Liver (tissue), 7 donors: ENCODE measurements at regions not wholly inside any gene's neighbourhood (a gene's known extent, or its start where the extent isn't known, plus 50 kb on each side); places are given as distances from the start of the nearest gene placed in this dataset.
A peak's percentile ranks its signal among the peaks of the same experiment; 100 is the strongest.

Source experiments
- DNase-seq: peaks from one replicate; pipeline ENCODE4 v3.0.0-alpha.2; 2017; ENCODE audit warnings: low spot score
- H3K27ac ChIP-seq, 2 donors: one replicate each; pipeline ENCODE4 v1.7.0; 2013; ENCODE audit warnings: inconsistent platforms in 2 of 2, low read length in 2 of 2, control low read depth in 1 of 2, low read depth in 1 of 2, mild to moderate bottlenecking in 1 of 2
- H3K27me3 ChIP-seq, 4 donors: one replicate each; pipeline versions ENCODE4 v1.6.1 to v1.7.0; 2013; ENCODE audit warnings: low read length in 3 of 4, inconsistent platforms in 1 of 4, mild to moderate bottlenecking in 1 of 4, moderate library complexity in 1 of 4; ENCODE audit not compliant: control insufficient read depth in 4 of 4, insufficient read depth in 4 of 4
- H3K36me3 ChIP-seq, 4 donors: one replicate each; pipeline versions ENCODE4 v1.6.1 to v1.7.0; 2013; ENCODE audit warnings: low read length in 3 of 4, mild to moderate bottlenecking in 3 of 4, low read depth in 1 of 4, moderate library complexity in 1 of 4; ENCODE audit not compliant: control insufficient read depth in 4 of 4, insufficient read depth in 3 of 4
- H3K4me1 ChIP-seq, 4 donors: one replicate each; pipeline versions ENCODE4 v1.6.1 to v1.7.0; 2013; ENCODE audit warnings: low read length in 3 of 4, mild to moderate bottlenecking in 3 of 4, moderate library complexity in 1 of 4; ENCODE audit not compliant: control insufficient read depth in 4 of 4, insufficient read depth in 4 of 4
- H3K4me3 ChIP-seq, 3 donors: one replicate each; pipeline versions ENCODE4 v1.6.1 to v1.7.0; 2013; ENCODE audit warnings: low read length in 3 of 3, control low read depth in 1 of 3, low read depth in 1 of 3, mild to moderate bottlenecking in 1 of 3
- H3K9ac ChIP-seq, 2 donors: one replicate each; pipeline ENCODE4 v1.7.0; 2013; ENCODE audit warnings: low read length in 2 of 2, mild to moderate bottlenecking in 2 of 2, moderate library complexity in 2 of 2, control low read depth in 1 of 2, low read depth in 1 of 2
- H3K9me3 ChIP-seq, 4 donors: one replicate each; pipeline versions ENCODE4 v1.6.1 to v1.7.0; 2013; ENCODE audit warnings: low read length in 3 of 4; ENCODE audit not compliant: control insufficient read depth in 4 of 4
- EGR1 ChIP-seq, 2 donors: IDR thresholded peaks; 2 replicates each; pipeline ENCODE4 v1.6.1; 2016 to 2018; ENCODE audit warnings: antibody characterized with exemption in 2 of 2, low read depth in 2 of 2
- FOXA1 ChIP-seq: IDR thresholded peaks from 2 replicates; pipeline ENCODE4 v1.6.1; 2016; ENCODE audit warnings: antibody characterized with exemption
- GABPA ChIP-seq, 2 donors: IDR thresholded peaks in 1 of 2; conservative IDR thresholded peaks in 1 of 2; 2 replicates each; pipeline ENCODE4 v1.6.1; 2016; ENCODE audit warnings: antibody characterized with exemption in 2 of 2, mild to moderate bottlenecking in 1 of 2, moderate library complexity in 1 of 2
- HNF4A ChIP-seq, 2 donors: conservative IDR thresholded peaks; 2 replicates each; pipeline ENCODE4 v1.6.1; 2016; ENCODE audit warnings: antibody characterized with exemption in 2 of 2, mild to moderate bottlenecking in 2 of 2
- HNF4G ChIP-seq: IDR thresholded peaks from 2 replicates; pipeline ENCODE4 v1.6.1; 2016; ENCODE audit warnings: antibody characterized with exemption
- JUND ChIP-seq, 2 donors: IDR thresholded peaks; 2 replicates each; pipeline ENCODE4 v1.6.1; 2016; ENCODE audit warnings: antibody characterized with exemption in 2 of 2
- MAX ChIP-seq: IDR thresholded peaks from 2 replicates; pipeline ENCODE4 v1.6.1; 2016; ENCODE audit warnings: antibody characterized with exemption
- NR2F2 ChIP-seq: IDR thresholded peaks from 2 replicates; pipeline ENCODE4 v1.6.1; 2016; ENCODE audit warnings: antibody characterized with exemption
- RAD21 ChIP-seq, 2 donors: IDR thresholded peaks; 2 replicates each; pipeline ENCODE4 v1.6.1; 2016; ENCODE audit warnings: antibody characterized with exemption in 2 of 2, mild to moderate bottlenecking in 2 of 2
- REST ChIP-seq: IDR thresholded peaks from 2 replicates; pipeline ENCODE4 v1.6.1; 2016; ENCODE audit warnings: antibody characterized with exemption, mild to moderate bottlenecking
- RXRA ChIP-seq, 2 donors: IDR thresholded peaks; 2 replicates each; pipeline ENCODE4 v1.6.1; 2017 to 2018; ENCODE audit warnings: antibody characterized with exemption in 2 of 2, mild to moderate bottlenecking in 1 of 2
- SP1 ChIP-seq: IDR thresholded peaks from 2 replicates; pipeline ENCODE4 v1.6.1; 2018; ENCODE audit warnings: antibody characterized with exemption, mild to moderate bottlenecking
- TAF1 ChIP-seq: conservative IDR thresholded peaks from 2 replicates; pipeline ENCODE4 v1.6.1; 2016; ENCODE audit warnings: antibody characterized with exemption, mild to moderate bottlenecking
- ZBTB33 ChIP-seq: IDR thresholded peaks from 2 replicates; pipeline ENCODE4 v1.6.1; 2016; ENCODE audit warnings: antibody characterized with exemption
- WGBS: extraction: QIAGEN DNeasy Blood & Tissue Kit; methylation state at CpG from one replicate; pipeline ENCODE4 v1.1.7; 2013; 5-methylcytosine and 5-hydroxymethylcytosine counted together
- donor health status: healthy.
- donor health status: healthy.
- donor health status: healthy.
- donor health status: healthy.

GRCh38 chr10:36704124-36704523 lies 421.3 kb upstream of the ANKRD30A start:
- Histone ChIP-seq H3K4me1 (no peaks in the 10 kb centered on the region), H3K4me3 (no peak overlapping the region), H3K27ac (no peak overlapping the region), H3K27me3 (no peaks in the 10 kb centered on the region), H3K36me3 (no peaks in the 10 kb centered on the region), H3K9me3 (no peaks in the 10 kb centered on the region), H3K9ac (no peak overlapping the region)
- WGBS: 58% methylated on average over 2 of the region's 2 CpGs
- DNase-seq: no peak
- TF ChIP-seq ZBTB33: no peak
- TF ChIP-seq RAD21 (IDR thresholded peaks at IDR 0.05): no peak
- TF ChIP-seq FOXA1: no peak
- TF ChIP-seq JUND (IDR thresholded peaks at IDR 0.05): no peak
- TF ChIP-seq HNF4A (conservative IDR thresholded peaks at IDR 0.05): no peak
- no peak for TF ChIP-seq GABPA (IDR thresholded peaks at IDR 0.05 in 1 of 2, conservative IDR thresholded peaks at IDR 0.05 in 1 of 2)
- TF ChIP-seq MAX: no peak
- no peak for TF ChIP-seq HNF4G
- TF ChIP-seq REST: no peak
- TF ChIP-seq TAF1: no peak

- H3K4me3 ChIP-seq: no peak overlapping the region
- H3K9me3 ChIP-seq: no peaks in the 10 kb centered on the region
- no peak overlapping the region for H3K9ac ChIP-seq
- no peaks in the 10 kb centered on the region for H3K27me3 ChIP-seq
- no peaks in the 10 kb centered on the region for H3K36me3 ChIP-seq
- DNase-seq: no peak
- no peaks in the 10 kb centered on the region for H3K4me1 ChIP-seq
- 20% methylated on average over 3 of the region's 3 CpGs for WGBS
- no peak overlapping the region for H3K27ac ChIP-seq
- peak in 1 of 2 donors; percentile 8 for TF ChIP-seq GABPA (IDR thresholded peaks at IDR 0.05 in 1 of 2, conservative IDR thresholded peaks at IDR 0.05 in 1 of 2)
- TF ChIP-seq EGR1 (IDR thresholded peaks at IDR 0.05; ENCODE audit: low read depth in 2 of 2): no peak
- TF ChIP-seq ZBTB33: no peak
- peak; percentile 45 for TF ChIP-seq NR2F2
- peak; percentile 11 to 56 for TF ChIP-seq RXRA (IDR thresholded peaks at IDR 0.05)
- TF ChIP-seq TAF1: no peak
- peak in 1 of 2 donors; percentile 42 for TF ChIP-seq HNF4A (conservative IDR thresholded peaks at IDR 0.05)
- peak in 1 of 2 donors; percentile 18 for TF ChIP-seq RAD21 (IDR thresholded peaks at IDR 0.05)
- TF ChIP-seq SP1: peak; percentile 50
Measured at GRCh38 chr10:36703179-36703578, 422.2 kb upstream of the ANKRD30A start.
